ENCODE measurements at regions not wholly inside any gene's neighbourhood (a gene's known extent, or its start where the extent isn't known, plus 50 kb on each side); places are given as distances from the start of the nearest gene placed in this dataset.

GRCh38 chrX:69320116-69320515 lies 154.9 kb upstream of the PJA1 start:
- H3K9me3 ChIP-seq: no peaks in the 10 kb centered on the region
- DNase-seq (no peak), ATAC-seq (no peak)
- 35 to 83% (median 49%) methylated on average over 1 of the region's 1 CpG for WGBS, 3 donors
- TF ChIP-seq CTCF (IDR thresholded peaks at IDR 0.05): no peak
- H3K4me3 ChIP-seq: no peak overlapping the region
- no peaks in the 10 kb centered on the region for H3K4me1 ChIP-seq
- H3K27ac ChIP-seq: no peak overlapping the region
- H3K36me3 ChIP-seq (ENCODE audit: insufficient read depth in 1 of 2, low read depth in 1 of 2): no peaks in the 10 kb centered on the region
- intact Hi-C loops (cut with DNase I): no loop called here
- H3K27me3 ChIP-seq (ENCODE audit: insufficient read depth in 3 of 3, low read length in 2 of 3): peaks cover 0 to 9% (median 0%) of the 10 kb centered on the region in 3 donors

- Histone ChIP-seq H3K27me3 (ENCODE audit: insufficient read depth in 3 of 3, low read length in 2 of 3) (peaks cover 0 to 15% (median 0%) of the 10 kb centered on the region in 3 donors), H3K4me3 (no peak overlapping the region), H3K9me3 (no peaks in the 10 kb centered on the region), H3K36me3 (ENCODE audit: insufficient read depth in 1 of 2, low read depth in 1 of 2) (no peaks in the 10 kb centered on the region), H3K27ac (no peak overlapping the region), H3K4me1 (no peaks in the 10 kb centered on the region)
- no peak for TF ChIP-seq CTCF (IDR thresholded peaks at IDR 0.05)
- no peak for ATAC-seq
- DNase-seq: no peak
- 68 to 84% (median 77%) methylated on average over 5 to 7 of the region's 7 CpGs for WGBS, 3 donors
- intact Hi-C loops (cut with DNase I): no loop called here
Measured at GRCh38 chrX:69319376-69319775, 154.1 kb upstream of the PJA1 start.

GRCh38 chrX:69318651-69319340 lies 153.5 kb upstream of the PJA1 start:
- WGBS, 3 donors: 80 to 92% (median 91%) methylated on average over 5 of the region's 5 CpGs
- no peaks in the 10 kb centered on the region for H3K9me3 ChIP-seq
- TF ChIP-seq CTCF (IDR thresholded peaks at IDR 0.05): no peak
- no peak for ATAC-seq
- no peak overlapping the region for H3K27ac ChIP-seq
- intact Hi-C loops (cut with DNase I): no loop called here
- H3K36me3 ChIP-seq (ENCODE audit: insufficient read depth in 1 of 2, low read depth in 1 of 2): no peaks in the 10 kb centered on the region
- peaks cover 0 to 15% (median 0%) of the 10 kb centered on the region in 3 donors for H3K27me3 ChIP-seq (ENCODE audit: insufficient read depth in 3 of 3, low read length in 2 of 3)
- H3K4me1 ChIP-seq: no peaks in the 10 kb centered on the region
- DNase-seq: no peak
- no peak overlapping the region for H3K4me3 ChIP-seq

- Histone ChIP-seq H3K27ac (no peak overlapping the region), H3K9me3 (no peaks in the 10 kb centered on the region), H3K27me3 (ENCODE audit: insufficient read depth in 3 of 3, low read length in 2 of 3) (peaks cover 0 to 24% (median 0%) of the 10 kb centered on the region in 3 donors), H3K4me1 (no peaks in the 10 kb centered on the region), H3K4me3 (no peak overlapping the region), H3K36me3 (ENCODE audit: insufficient read depth in 1 of 2, low read depth in 1 of 2) (no peaks in the 10 kb centered on the region)
- intact Hi-C loops (cut with DNase I): no loop called here
- ATAC-seq (no peak), DNase-seq (no peak)
- TF ChIP-seq CTCF (IDR thresholded peaks at IDR 0.05): no peak
- 15 to 94% (median 67%) methylated on average over 2 of the region's 2 CpGs for WGBS, 3 donors
Measured at GRCh38 chrX:69317721-69318120, 152.5 kb upstream of the PJA1 start.
